Fibroblast of lung (primary cell): ENCODE measurements at regions not wholly inside any gene's neighbourhood (a gene's known extent, or its start where the extent isn't known, plus 50 kb on each side); places are given as distances from the start of the nearest gene placed in this dataset.

ENCODE experiments used
- DNase-seq, 2 donors: peaks; one replicate each; pipeline versions ENCODE4 v3.0.0 to v3.0.0-alpha.2; 2010; ENCODE audit warnings: low read depth in 2 of 2
- H2AFZ ChIP-seq: 2 replicates; pipeline ENCODE4 v1.5.1; 2012; ENCODE audit warnings: low read length, control low read depth, inconsistent platforms
- H3K27ac ChIP-seq: 2 replicates; pipeline ENCODE4 v1.5.1; 2011; ENCODE audit warnings: low read length, control low read depth; ENCODE audit not compliant: insufficient read depth
- H3K27me3 ChIP-seq: 2 replicates; pipeline ENCODE4 v1.5.1; 2011; ENCODE audit warnings: mild to moderate bottlenecking, low read length; ENCODE audit not compliant: control insufficient read depth, insufficient read depth
- H3K36me3 ChIP-seq: 2 replicates; pipeline ENCODE4 v1.5.1; 2011; ENCODE audit warnings: low read length; ENCODE audit not compliant: control insufficient read depth, insufficient read depth
- H3K4me1 ChIP-seq: 2 replicates; pipeline ENCODE4 v1.5.1; 2011; ENCODE audit warnings: low read length; ENCODE audit not compliant: control insufficient read depth, insufficient read depth; ENCODE audit errors: extremely low read depth
- H3K4me2 ChIP-seq: 2 replicates; pipeline ENCODE4 v1.5.1; 2011; ENCODE audit warnings: low read length, control low read depth; ENCODE audit not compliant: insufficient read depth; ENCODE audit errors: extremely low read depth
- H3K4me3 ChIP-seq, 4 experiments: fragments of 200-600 bp in 1 of 4; sonication (generic) in 1 of 4; replicated peaks in 1 of 4; 2 replicates each; pipeline ENCODE4 v1.5.1; 2011 to 2016; ENCODE audit warnings: low read length in 4 of 4, low read depth in 3 of 4, mild to moderate bottlenecking in 3 of 4, control low read depth in 2 of 4, inconsistent platforms in 1 of 4, mixed read lengths in 1 of 4; ENCODE audit not compliant: insufficient read depth in 1 of 4; ENCODE audit errors: control extremely low read depth in 1 of 4
- H3K79me2 ChIP-seq: 2 replicates; pipeline ENCODE4 v1.5.1; 2012; ENCODE audit warnings: mild to moderate bottlenecking, low read length, inconsistent platforms; ENCODE audit not compliant: control insufficient read depth, insufficient read depth
- H3K9ac ChIP-seq: 2 replicates; pipeline ENCODE4 v1.5.1; 2011; ENCODE audit warnings: mild to moderate bottlenecking, low read length, control low read depth; ENCODE audit not compliant: insufficient read depth
- H3K9me3 ChIP-seq: 2 replicates; pipeline ENCODE4 v1.5.1; 2012; ENCODE audit warnings: low read depth, low read length; ENCODE audit not compliant: control insufficient read depth, insufficient read depth
- H4K20me1 ChIP-seq: 2 replicates; pipeline ENCODE4 v1.5.1; 2011; ENCODE audit warnings: low read length; ENCODE audit not compliant: control insufficient read depth, insufficient read depth; ENCODE audit errors: extremely low read depth
- CTCF ChIP-seq, 2 donors: IDR thresholded peaks in 1 of 2; conservative IDR thresholded peaks in 1 of 2; 1 replicate in 1 of 2; 2 replicates in 1 of 2; pipeline ENCODE4 v1.5.1; 2011 to 2012; ENCODE audit warnings: low read length in 2 of 2, control low read depth in 1 of 2, inconsistent platforms in 1 of 2, low read depth in 1 of 2, mild to moderate bottlenecking in 1 of 2
- EZH2 ChIP-seq: IDR thresholded peaks from 2 replicates; pipeline ENCODE4 v1.5.1; 2012; ENCODE audit warnings: low read length, control low read depth, mild to moderate bottlenecking; ENCODE audit errors: missing control alignments

GRCh38 chr2:35468245-35468644 lies 887.3 kb upstream of the CRIM1 start:
- no peak overlapping the region for H3K9ac ChIP-seq
- TF ChIP-seq CTCF (conservative IDR thresholded peaks at IDR 0.05 in 1 of 2, IDR thresholded peaks at IDR 0.05 in 1 of 2; ENCODE audit: low read depth in 1 of 2, low read length in 2 of 2) (no peak), EZH2 (no peak)
- no peaks in the 10 kb centered on the region for H3K9me3 ChIP-seq
- no peak overlapping the region for H3K4me2 ChIP-seq
- H3K27me3 ChIP-seq: no peaks in the 10 kb centered on the region
- H3K79me2 ChIP-seq: no peaks in the 10 kb centered on the region
- peak in 1 of 2 donors; percentile 7 for DNase-seq
- no peak overlapping the region for H3K4me3 ChIP-seq
- H3K36me3 ChIP-seq: no peaks in the 10 kb centered on the region
- H3K27ac ChIP-seq: no peak overlapping the region
- H3K4me1 ChIP-seq: peaks cover 2% of the 10 kb centered on the region
- H4K20me1 ChIP-seq: no peaks in the 10 kb centered on the region
- H2AFZ ChIP-seq: no peak overlapping the region

- Histone ChIP-seq H2AFZ (no peak overlapping the region), H3K27ac (no peak overlapping the region), H4K20me1 (no peaks in the 10 kb centered on the region), H3K36me3 (no peaks in the 10 kb centered on the region), H3K4me3 (no peak overlapping the region), H3K4me1 (peaks cover 2% of the 10 kb centered on the region), H3K4me2 (no peak overlapping the region), H3K79me2 (no peaks in the 10 kb centered on the region), H3K9ac (no peak overlapping the region), H3K27me3 (no peaks in the 10 kb centered on the region), H3K9me3 (no peaks in the 10 kb centered on the region)
- peak in 1 of 2 donors; percentile 61 for DNase-seq
- TF ChIP-seq CTCF (conservative IDR thresholded peaks at IDR 0.05 in 1 of 2, IDR thresholded peaks at IDR 0.05 in 1 of 2; ENCODE audit: low read depth in 1 of 2, low read length in 2 of 2) (no peak), EZH2 (no peak)
Measured at GRCh38 chr2:35463805-35464596, 891.6 kb upstream of the CRIM1 start.

- no peak overlapping the region for H3K4me2 ChIP-seq
- peaks cover 2% of the 10 kb centered on the region for H3K4me1 ChIP-seq
- no peak overlapping the region for H3K9ac ChIP-seq
- DNase-seq: peak in 1 of 2 donors; percentile 90
- no peaks in the 10 kb centered on the region for H3K9me3 ChIP-seq
- H2AFZ ChIP-seq: no peak overlapping the region
- no peaks in the 10 kb centered on the region for H3K36me3 ChIP-seq
- no peak overlapping the region for H3K4me3 ChIP-seq
- no peak overlapping the region for H3K27ac ChIP-seq
- no peaks in the 10 kb centered on the region for H3K27me3 ChIP-seq
- no peaks in the 10 kb centered on the region for H3K79me2 ChIP-seq
- TF ChIP-seq CTCF (conservative IDR thresholded peaks at IDR 0.05 in 1 of 2, IDR thresholded peaks at IDR 0.05 in 1 of 2; ENCODE audit: low read depth in 1 of 2, low read length in 2 of 2): no peak
- no peak for TF ChIP-seq EZH2
- no peaks in the 10 kb centered on the region for H4K20me1 ChIP-seq
Measured at GRCh38 chr2:35462226-35462998, 893.2 kb upstream of the CRIM1 start.
